PC-3 (cell line): ENCODE measurements at regions not wholly inside any gene's neighbourhood (a gene's known extent, or its start where the extent isn't known, plus 50 kb on each side); places are given as distances from the start of the nearest gene placed in this dataset.

ENCODE experiments used
- EZH2 ChIP-seq: fragments of 300-600 bp; sonication (generic); IDR thresholded peaks from one replicate; pipeline ENCODE4 v1.6.1; 2017; ENCODE audit warnings: antibody characterized with exemption, mild to moderate bottlenecking, low read length; ENCODE audit not compliant: unreplicated experiment
- EZH2phosphoT487 ChIP-seq: fragments of 300-600 bp; sonication (generic); IDR thresholded peaks from 2 replicates; pipeline ENCODE4 v1.6.1; 2018; ENCODE audit warnings: mild to moderate bottlenecking, antibody characterized with exemption, low read length, borderline replicate concordance
- TF ChIP-seq, protein P1 (sequence below): fragments of 300-600 bp; sonication (generic); conservative IDR thresholded peaks from 2 replicates; pipeline ENCODE4 v1.5.1; 2017; ENCODE audit warnings: antibody characterized with exemption, low read depth, mild to moderate bottlenecking, low read length

DNA sequence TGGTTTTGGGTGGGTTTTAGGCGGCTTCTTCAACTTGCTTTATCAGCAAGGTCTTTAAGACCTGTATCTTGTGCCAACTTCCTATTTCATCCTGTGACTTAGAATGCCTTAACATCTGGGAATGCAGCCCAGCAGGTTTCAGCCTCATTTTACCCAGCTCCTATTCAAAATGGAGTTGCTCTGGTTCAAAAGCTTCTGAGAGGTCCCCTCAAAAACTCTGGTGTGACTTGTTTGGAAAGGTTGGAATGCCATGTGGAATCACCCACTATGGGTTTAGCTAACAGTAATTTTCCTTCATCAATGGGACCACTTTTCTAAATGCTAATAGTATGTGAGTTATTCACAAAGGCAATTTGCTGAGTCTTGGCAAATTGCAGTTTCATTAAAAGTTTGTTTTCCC is 509.4 kb upstream of the SMIM21 start:
- TF ChIP-seq, protein P1, sequence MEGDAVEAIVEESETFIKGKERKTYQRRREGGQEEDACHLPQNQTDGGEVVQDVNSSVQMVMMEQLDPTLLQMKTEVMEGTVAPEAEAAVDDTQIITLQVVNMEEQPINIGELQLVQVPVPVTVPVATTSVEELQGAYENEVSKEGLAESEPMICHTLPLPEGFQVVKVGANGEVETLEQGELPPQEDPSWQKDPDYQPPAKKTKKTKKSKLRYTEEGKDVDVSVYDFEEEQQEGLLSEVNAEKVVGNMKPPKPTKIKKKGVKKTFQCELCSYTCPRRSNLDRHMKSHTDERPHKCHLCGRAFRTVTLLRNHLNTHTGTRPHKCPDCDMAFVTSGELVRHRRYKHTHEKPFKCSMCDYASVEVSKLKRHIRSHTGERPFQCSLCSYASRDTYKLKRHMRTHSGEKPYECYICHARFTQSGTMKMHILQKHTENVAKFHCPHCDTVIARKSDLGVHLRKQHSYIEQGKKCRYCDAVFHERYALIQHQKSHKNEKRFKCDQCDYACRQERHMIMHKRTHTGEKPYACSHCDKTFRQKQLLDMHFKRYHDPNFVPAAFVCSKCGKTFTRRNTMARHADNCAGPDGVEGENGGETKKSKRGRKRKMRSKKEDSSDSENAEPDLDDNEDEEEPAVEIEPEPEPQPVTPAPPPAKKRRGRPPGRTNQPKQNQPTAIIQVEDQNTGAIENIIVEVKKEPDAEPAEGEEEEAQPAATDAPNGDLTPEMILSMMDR = no peak
- TF ChIP-seq EZH2 (no peak), EZH2phosphoT487 (no peak)
